Esophagus muscularis mucosa (tissue), 4 donors: ENCODE measurements at regions not wholly inside any gene's neighbourhood (a gene's known extent, or its start where the extent isn't known, plus 50 kb on each side); places are given as distances from the start of the nearest gene placed in this dataset.

ENCODE experiments used
- DNase-seq: peaks from one replicate; pipeline ENCODE4 v3.0.0-alpha.2; 2017; ENCODE audit errors: extremely low spot score
- H3K27ac ChIP-seq, 4 donors: fragments of 200-600 bp; sonication (generic); replicated peaks in 1 of 4; 1 replicate in 3 of 4; 2 replicates in 1 of 4; pipeline ENCODE4 v1.5.1; 2016 to 2019; ENCODE audit warnings: mild to moderate bottlenecking in 1 of 4
- H3K27me3 ChIP-seq, 4 donors: fragments of 200-600 bp; sonication (generic); one replicate each; pipeline versions ENCODE4 v1.5.1 to v1.6.0; 2016 to 2019
- H3K36me3 ChIP-seq, 4 donors: fragments of 200-600 bp; sonication (generic); one replicate each; pipeline ENCODE4 v1.5.1; 2016 to 2019
- H3K4me1 ChIP-seq, 4 donors: fragments of 200-600 bp; sonication (generic); one replicate each; pipeline ENCODE4 v1.5.1; 2016 to 2019
- H3K4me3 ChIP-seq, 4 donors: fragments of 200-600 bp; sonication (generic); 1 replicate in 2 of 4; 2 replicates in 2 of 4; pipeline ENCODE4 v1.5.1; 2016 to 2019; ENCODE audit warnings: mild to moderate bottlenecking in 4 of 4, moderate library complexity in 1 of 4
- H3K9me3 ChIP-seq, 4 donors: fragments of 200-600 bp; sonication (generic); 1 replicate in 3 of 4; 2 replicates in 1 of 4; pipeline ENCODE4 v1.5.1; 2016 to 2019
- EP300 ChIP-seq: sonication (generic); formaldehyde crosslinking; IDR thresholded peaks from one replicate; pipeline ENCODE4 v1.6.1; 2017; ENCODE audit warnings: antibody characterized with exemption
- POLR2A ChIP-seq: fragments of 450-650 bp; IDR thresholded peaks from one replicate; pipeline ENCODE4 v1.6.1; 2017; ENCODE audit warnings: antibody characterized with exemption, moderate library complexity, mild to moderate bottlenecking, low read depth
- POLR2AphosphoS5 ChIP-seq, 2 donors: sonication (generic); formaldehyde crosslinking; IDR thresholded peaks; one replicate each; pipeline ENCODE4 v1.6.1; 2017; ENCODE audit warnings: antibody characterized with exemption in 2 of 2
- WGBS: methylation state at CpG from one replicate; pipeline ENCODE4 v1.1.5; 2018; 5-methylcytosine and 5-hydroxymethylcytosine counted together
- intact Hi-C: fragments of 100-400 bp; cut with DNase I; formaldehyde crosslinking; loops from one replicate; pipeline ENCODE4 v1.15.1; 2023
- TF ChIP-seq, protein P1 (sequence below), 3 experiments: fragments of 200-600 bp in 2 of 3; fragments of 450-650 bp in 1 of 3; sonication (generic) in 2 of 3; IDR thresholded peaks; one replicate each; pipeline ENCODE4 v1.5.1; 2017 to 2019; ENCODE audit warnings: antibody characterized with exemption in 3 of 3, mild to moderate bottlenecking in 2 of 3, moderate library complexity in 1 of 3

DNA sequence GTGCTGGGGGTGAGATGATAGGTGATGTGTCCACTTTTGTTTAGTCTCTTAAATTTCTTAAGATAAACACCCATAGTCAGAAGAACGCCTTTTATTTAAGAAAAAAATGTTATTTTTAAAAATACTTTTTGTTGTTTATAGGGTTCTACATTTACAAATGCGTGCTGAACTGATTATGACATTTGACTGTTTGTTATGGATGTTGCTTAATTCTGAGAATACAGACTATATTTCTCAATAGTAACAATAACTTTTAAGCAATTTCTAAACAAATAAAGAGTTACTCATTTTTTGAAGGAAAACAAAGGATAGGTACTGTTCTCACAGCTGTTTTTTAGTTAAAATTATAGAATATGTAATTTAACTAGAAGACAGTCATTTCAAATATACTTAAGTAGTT, 249.9 kb upstream of the GBE1 start:
- Histone ChIP-seq H3K4me1 (no peaks in the 10 kb centered on the region), H3K36me3 (no peaks in the 10 kb centered on the region), H3K27ac (no peak overlapping the region), H3K4me3 (no peak overlapping the region), H3K27me3 (no peaks in the 10 kb centered on the region), H3K9me3 (peaks cover 0 to 15% (median 0%) of the 10 kb centered on the region in 4 donors)
- 64% methylated on average over 2 of the region's 2 CpGs for WGBS
- DNase-seq = no peak
- intact Hi-C loops = no loop called here
- TF ChIP-seq, protein P1, sequence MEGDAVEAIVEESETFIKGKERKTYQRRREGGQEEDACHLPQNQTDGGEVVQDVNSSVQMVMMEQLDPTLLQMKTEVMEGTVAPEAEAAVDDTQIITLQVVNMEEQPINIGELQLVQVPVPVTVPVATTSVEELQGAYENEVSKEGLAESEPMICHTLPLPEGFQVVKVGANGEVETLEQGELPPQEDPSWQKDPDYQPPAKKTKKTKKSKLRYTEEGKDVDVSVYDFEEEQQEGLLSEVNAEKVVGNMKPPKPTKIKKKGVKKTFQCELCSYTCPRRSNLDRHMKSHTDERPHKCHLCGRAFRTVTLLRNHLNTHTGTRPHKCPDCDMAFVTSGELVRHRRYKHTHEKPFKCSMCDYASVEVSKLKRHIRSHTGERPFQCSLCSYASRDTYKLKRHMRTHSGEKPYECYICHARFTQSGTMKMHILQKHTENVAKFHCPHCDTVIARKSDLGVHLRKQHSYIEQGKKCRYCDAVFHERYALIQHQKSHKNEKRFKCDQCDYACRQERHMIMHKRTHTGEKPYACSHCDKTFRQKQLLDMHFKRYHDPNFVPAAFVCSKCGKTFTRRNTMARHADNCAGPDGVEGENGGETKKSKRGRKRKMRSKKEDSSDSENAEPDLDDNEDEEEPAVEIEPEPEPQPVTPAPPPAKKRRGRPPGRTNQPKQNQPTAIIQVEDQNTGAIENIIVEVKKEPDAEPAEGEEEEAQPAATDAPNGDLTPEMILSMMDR (IDR thresholded peaks at IDR 0.05) = no peak
- TF ChIP-seq POLR2A = no peak
- no peak for TF ChIP-seq POLR2AphosphoS5 (IDR thresholded peaks at IDR 0.05)
- no peak for TF ChIP-seq EP300

DNA sequence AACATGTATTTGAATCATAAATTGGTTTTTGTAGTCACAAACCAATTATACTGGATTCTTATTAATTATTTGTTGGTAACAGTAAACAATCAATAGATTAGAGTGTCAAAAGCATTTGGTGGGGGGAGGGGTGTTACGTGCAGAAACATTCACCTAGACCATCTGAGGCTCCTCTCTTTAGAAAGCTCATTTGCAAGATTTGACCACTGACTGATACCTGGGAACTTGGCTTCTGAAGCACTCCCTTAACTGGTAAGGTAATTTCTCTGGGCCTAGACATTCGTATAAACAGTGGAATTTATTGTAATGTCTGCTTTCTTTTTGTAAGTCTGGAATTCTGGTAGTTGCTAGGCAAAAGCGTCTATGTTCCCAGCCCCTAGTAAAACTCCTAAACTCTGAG, 243.8 kb upstream of the GBE1 start:
- no peak for TF ChIP-seq EP300
- no peak for TF ChIP-seq POLR2AphosphoS5 (IDR thresholded peaks at IDR 0.05)
- TF ChIP-seq, protein P1 (IDR thresholded peaks at IDR 0.05) = no peak
- TF ChIP-seq POLR2A = no peak
- no peak for DNase-seq
- 74% methylated on average over 3 of the region's 3 CpGs for WGBS
- Histone ChIP-seq H3K4me3 (no peak overlapping the region), H3K36me3 (no peaks in the 10 kb centered on the region), H3K4me1 (peaks cover 0 to 4% (median 0%) of the 10 kb centered on the region in 4 donors), H3K27me3 (no peaks in the 10 kb centered on the region), H3K27ac (no peak overlapping the region), H3K9me3 (peaks cover 0 to 5% (median 0%) of the 10 kb centered on the region in 4 donors)
- intact Hi-C loops = no loop called here

DNA sequence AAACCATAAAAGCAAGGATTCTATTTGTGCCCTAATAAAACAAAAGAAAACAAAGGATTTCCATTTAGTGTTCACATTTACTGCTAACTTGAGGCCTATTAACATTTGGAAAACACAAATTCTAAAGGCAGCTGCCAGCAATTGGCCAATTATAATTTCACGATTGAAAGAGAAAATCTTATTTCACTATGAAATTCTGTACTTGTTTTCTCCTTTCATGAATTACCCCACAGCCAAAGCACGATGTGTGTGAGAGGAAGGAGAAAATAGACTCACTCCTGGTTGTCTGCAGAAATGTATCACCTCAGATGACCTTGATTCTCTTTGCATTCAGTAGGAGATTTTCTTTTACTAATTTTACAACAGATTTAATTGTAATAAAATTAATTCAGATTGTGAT, 242.8 kb upstream of the GBE1 start:
- intact Hi-C loops = no loop called here
- 83% methylated on average over 2 of the region's 2 CpGs for WGBS

DNA sequence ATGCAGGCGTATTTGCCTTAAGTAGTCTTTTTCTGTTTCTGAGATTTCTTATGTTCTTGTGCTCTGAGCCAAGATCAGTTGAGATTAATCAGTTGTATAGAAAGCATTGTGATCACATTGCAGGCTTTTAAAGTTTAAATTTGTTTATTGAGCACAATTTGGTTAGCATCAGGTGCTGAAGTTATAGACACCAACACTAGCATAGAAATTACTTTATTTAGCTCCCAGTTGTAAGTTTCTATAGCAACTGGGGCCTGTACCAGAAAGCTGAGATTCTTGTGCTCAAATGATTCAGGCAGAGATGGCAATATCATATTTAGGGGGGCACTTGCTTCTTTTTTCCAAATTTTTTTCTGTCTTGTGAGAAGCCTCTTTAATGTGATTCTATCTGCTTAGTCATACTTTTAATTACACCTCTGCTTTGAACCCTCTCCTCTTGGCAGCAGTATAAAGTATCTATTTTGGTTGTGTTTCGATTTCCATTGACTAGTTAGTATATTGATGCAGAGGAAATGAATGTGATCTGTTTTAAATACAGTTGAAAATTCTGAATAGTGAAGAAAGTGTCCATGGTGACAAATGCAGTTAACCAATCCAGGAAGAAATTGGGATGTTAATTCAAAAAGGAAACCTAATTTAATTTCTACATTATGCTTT, 241.7 kb upstream of the GBE1 start:
- intact Hi-C loops = no loop called here
- no peak overlapping the region for H3K4me3 ChIP-seq
- no peak for DNase-seq
- no peaks in the 10 kb centered on the region for H3K36me3 ChIP-seq
- H3K9me3 ChIP-seq = peaks cover 0 to 5% (median 0%) of the 10 kb centered on the region in 4 donors
- no peaks in the 10 kb centered on the region for H3K27me3 ChIP-seq
- TF ChIP-seq POLR2A (no peak), EP300 (no peak), POLR2AphosphoS5 (IDR thresholded peaks at IDR 0.05) (no peak)
- TF ChIP-seq, protein P1 (IDR thresholded peaks at IDR 0.05) = no peak
- 88% methylated on average over 2 of the region's 2 CpGs for WGBS
- H3K4me1 ChIP-seq = peaks cover 0 to 7% (median 3%) of the 10 kb centered on the region in 4 donors
- H3K27ac ChIP-seq = no peak overlapping the region

More for the DNA sequence above, 242.8 kb upstream of the GBE1 start:
- Histone ChIP-seq H3K27me3 (no peaks in the 10 kb centered on the region), H3K9me3 (peaks cover 0 to 5% (median 0%) of the 10 kb centered on the region in 4 donors), H3K4me1 (peaks cover 0 to 4% (median 0%) of the 10 kb centered on the region in 4 donors), H3K36me3 (no peaks in the 10 kb centered on the region), H3K4me3 (no peak overlapping the region), H3K27ac (no peak overlapping the region)
- TF ChIP-seq POLR2A = no peak
- TF ChIP-seq, protein P1 (IDR thresholded peaks at IDR 0.05) = no peak
- TF ChIP-seq POLR2AphosphoS5 (IDR thresholded peaks at IDR 0.05) = no peak
- no peak for TF ChIP-seq EP300
- no peak for DNase-seq

DNA sequence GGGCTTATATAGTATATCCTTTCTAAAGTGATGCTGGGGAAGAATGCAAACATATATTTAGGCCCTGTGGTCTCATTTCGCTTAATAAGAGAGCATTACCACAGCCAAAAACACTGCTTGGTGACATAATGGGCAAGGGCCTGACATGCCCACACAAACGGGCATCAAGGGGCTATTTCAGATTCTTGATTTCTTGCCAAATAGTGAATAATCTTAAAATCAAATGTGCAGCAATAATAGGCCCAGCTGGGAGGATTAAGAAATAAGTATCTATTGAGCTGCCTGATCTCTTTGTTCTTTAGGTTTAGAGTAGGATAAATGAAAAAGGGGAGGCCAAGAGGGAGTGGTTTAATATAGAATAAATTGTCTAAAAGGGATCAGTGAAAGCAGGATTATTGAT, 241.0 kb upstream of the GBE1 start:
- H3K36me3 ChIP-seq = no peaks in the 10 kb centered on the region
- H3K4me1 ChIP-seq = peaks cover 0 to 7% (median 5%) of the 10 kb centered on the region in 4 donors
- TF ChIP-seq POLR2AphosphoS5 (IDR thresholded peaks at IDR 0.05) (no peak), EP300 (no peak), POLR2A (no peak)
- TF ChIP-seq, protein P1 (IDR thresholded peaks at IDR 0.05) = no peak
- 69% methylated on average over 2 of the region's 2 CpGs for WGBS
- no peak overlapping the region for H3K27ac ChIP-seq
- no peak overlapping the region for H3K4me3 ChIP-seq
- no peak for DNase-seq
- H3K27me3 ChIP-seq = no peaks in the 10 kb centered on the region
- peaks cover 0 to 4% (median 0%) of the 10 kb centered on the region in 4 donors for H3K9me3 ChIP-seq
- intact Hi-C loops = no loop called here
